ENCODE measurements at regions not wholly inside any gene's neighbourhood (a gene's known extent, or its start where the extent isn't known, plus 50 kb on each side); places are given as distances from the start of the nearest gene placed in this dataset.

GRCh38 chr9:89882930-89883361 is 278.1 kb downstream of the GADD45G start (continued):
- TF ChIP-seq SIN3A (IDR thresholded peaks at IDR 0.05; ENCODE audit: borderline replicate concordance, low read depth, low read length) (no peak), SMC3 (IDR thresholded peaks at IDR 0.05; ENCODE audit: low read depth, low read length) (no peak), TAF1 (IDR thresholded peaks at IDR 0.05; ENCODE audit: borderline replicate concordance, low read depth, low read length) (no peak), TCF12 (IDR thresholded peaks at IDR 0.05) (no peak), MAX (IDR thresholded peaks at IDR 0.05; ENCODE audit: low read depth) (no peak), NRF1 (IDR thresholded peaks at IDR 0.05; ENCODE audit: low read depth, low read length) (no peak), FOXM1 (IDR thresholded peaks at IDR 0.05; ENCODE audit: low read depth) (no peak), NFIC (IDR thresholded peaks at IDR 0.05; ENCODE audit: borderline replicate concordance) (no peak), EP300 (IDR thresholded peaks at IDR 0.05; ENCODE audit: borderline replicate concordance in 1 of 2, low read depth in 1 of 2, low read length in 1 of 2) (no peak)

GRCh38 chr9:89883401-89884341 is 278.9 kb downstream of the GADD45G start:
- Histone ChIP-seq H3K4me3 (ENCODE audit: low read depth in 2 of 2, low read length in 1 of 2) (no peak overlapping the region), H3K36me3 (replicated peaks in 1 of 2; ENCODE audit: control insufficient read depth in 1 of 2, insufficient read depth in 2 of 2, low read length in 1 of 2) (no peaks in the 10 kb centered on the region), H3K4me2 (no peak overlapping the region), H3K27ac (ENCODE audit: low read depth in 2 of 2, low read length in 1 of 2) (no peak overlapping the region), H3K9me2 (no peaks in the 10 kb centered on the region), H3K9ac (no peak overlapping the region), H3K27me3 (ENCODE audit: insufficient read depth) (no peaks in the 10 kb centered on the region), H4K20me1 (ENCODE audit: insufficient read depth) (no peaks in the 10 kb centered on the region), H3K79me2 (ENCODE audit: insufficient read depth) (no peaks in the 10 kb centered on the region), H2AFZ (ENCODE audit: low read depth) (no peak overlapping the region), H3K4me1 (ENCODE audit: control insufficient read depth in 1 of 2, insufficient read depth in 2 of 2, low read depth in 1 of 2, low read length in 1 of 2) (peaks cover 0 to 5% of the 10 kb centered on the region in 2 experiments; a peak in 1 of 4 replicates), H3F3A (replicated peaks; ENCODE audit: insufficient read depth) (no peaks in the 10 kb centered on the region), H3K9me3 (no peaks in the 10 kb centered on the region)
- POLR2A ChIA-PET: no interaction called here
- TF ChIP-seq TCF12 (IDR thresholded peaks at IDR 0.05): no peak
- no peak for TF ChIP-seq TEAD4 (IDR thresholded peaks at IDR 0.05; ENCODE audit: borderline replicate concordance, insufficient read depth)
- no peak for TF ChIP-seq REST (IDR thresholded peaks at IDR 0.05; ENCODE audit: low read depth, low read length)
- TF ChIP-seq EP300 (IDR thresholded peaks at IDR 0.05; ENCODE audit: borderline replicate concordance in 1 of 2, low read depth in 1 of 2, low read length in 1 of 2): no peak
- TF ChIP-seq GABPA (IDR thresholded peaks at IDR 0.05; ENCODE audit: low read depth): no peak
- TF ChIP-seq FOSL2 (IDR thresholded peaks at IDR 0.05; ENCODE audit: borderline replicate concordance, low read depth): no peak
- no peak for TF ChIP-seq MXI1 (IDR thresholded peaks at IDR 0.05; ENCODE audit: low read depth, low read length)
- TF ChIP-seq ZBTB33 (IDR thresholded peaks at IDR 0.05; ENCODE audit: borderline replicate concordance, low read depth): no peak
- no peak for TF ChIP-seq IRF3 (IDR thresholded peaks at IDR 0.05; ENCODE audit: low read depth, low read length)
- TF ChIP-seq SIN3A (IDR thresholded peaks at IDR 0.05; ENCODE audit: borderline replicate concordance, low read depth, low read length): no peak
- WGBS (ENCODE audit: low lambda C conversion rate): 58% methylated on average over 6 of the region's 12 CpGs
- no peak for DNase-seq
- CTCF ChIA-PET: no interaction called here

Measured in SK-N-SH (cell line).